Stimulated activated CD8-positive, alpha-beta memory T cell treated with anti-CD3 and anti-CD28 coated beads, Interleukin-7, amount 100 ng/mL, for 48 hours (primary cell): ENCODE measurements at regions not wholly inside any gene's neighbourhood (a gene's known extent, or its start where the extent isn't known, plus 50 kb on each side); places are given as distances from the start of the nearest gene placed in this dataset.

Source experiments
- DNase-seq, 2 donors: peaks; one replicate each; pipeline ENCODE4 v3.0.0-alpha.2; 2020; ENCODE audit warnings: low read depth in 1 of 2; ENCODE audit errors: extremely low read depth in 1 of 2

- DNase-seq = no peak
Observed at GRCh38 chr15:77823736-77824135, 191.0 kb upstream of the LINGO1 start.

- DNase-seq = no peak
Observed at GRCh38 chr15:77822631-77823230, 190.0 kb upstream of the LINGO1 start.

GRCh38 chr15:77821959-77822256 is 189.2 kb upstream of the LINGO1 start:
- no peak for DNase-seq

- peak in 1 of 2 donors; percentile 14 for DNase-seq
Observed at GRCh38 chr15:77821188-77821958, 188.7 kb upstream of the LINGO1 start.

GRCh38 chr15:77819851-77820728 is 187.4 kb upstream of the LINGO1 start:
- DNase-seq = no peak

- DNase-seq = no peak
Observed at GRCh38 chr15:77819048-77819850, 186.5 kb upstream of the LINGO1 start.

- DNase-seq = no peak
Observed at GRCh38 chr15:77818484-77819047, 185.9 kb upstream of the LINGO1 start.

- DNase-seq = no peak
Observed at GRCh38 chr15:77817434-77817833, 184.7 kb upstream of the LINGO1 start.

- DNase-seq = no peak
Observed at GRCh38 chr15:77816983-77817382, 184.3 kb upstream of the LINGO1 start.

GRCh38 chr15:77815015-77815414 is 182.3 kb upstream of the LINGO1 start:
- no peak for DNase-seq

- DNase-seq = no peak
Observed at GRCh38 chr15:77812664-77813063, 180.0 kb upstream of the LINGO1 start.

GRCh38 chr15:77811270-77811669 is 178.6 kb upstream of the LINGO1 start:
- no peak for DNase-seq

- DNase-seq = no peak
Observed at GRCh38 chr15:77810130-77810571, 177.4 kb upstream of the LINGO1 start.

- DNase-seq = no peak
Observed at GRCh38 chr15:77808581-77809177, 176.0 kb upstream of the LINGO1 start.

- DNase-seq = no peak
Observed at GRCh38 chr15:77808075-77808474, 175.4 kb upstream of the LINGO1 start.

GRCh38 chr15:77807611-77808010 is 174.9 kb upstream of the LINGO1 start:
- no peak for DNase-seq

- no peak for DNase-seq
Observed at GRCh38 chr15:77807115-77807514, 174.4 kb upstream of the LINGO1 start.

- no peak for DNase-seq
Observed at GRCh38 chr15:77804210-77804609, 171.5 kb upstream of the LINGO1 start.

GRCh38 chr15:77803487-77803886 is 170.8 kb upstream of the LINGO1 start:
- DNase-seq = no peak

GRCh38 chr15:77800305-77800704 is 167.6 kb upstream of the LINGO1 start:
- DNase-seq = no peak
